A549 (cell line): ENCODE measurements at regions not wholly inside any gene's neighbourhood (a gene's known extent, or its start where the extent isn't known, plus 50 kb on each side); places are given as distances from the start of the nearest gene placed in this dataset.

Experiments used
- CHD4 ChIP-seq: fragments of 200-600 bp; sonication (generic); IDR thresholded peaks from 2 replicates; pipeline ENCODE4 v1.6.1; 2016; ENCODE audit warnings: antibody characterized with exemption, mild to moderate bottlenecking, borderline replicate concordance
- EP300 ChIP-seq, 2 experiments: fragments of >200 bp; sonication (Bioruptor Twin); formaldehyde crosslinking; IDR thresholded peaks; 2 replicates in 1 of 2; 3 replicates in 1 of 2; pipeline ENCODE4 v1.6.1; 2016 to 2017
- HOXA7 ChIP-seq: fragments of 250-450 bp; sonication (Bioruptor Pico); IDR thresholded peaks from 2 replicates; pipeline ENCODE4 v1.5.0; 2020; ENCODE audit warnings: mild to moderate bottlenecking, moderate library complexity
- POLR2A ChIP-seq: IDR thresholded peaks from 2 replicates; pipeline ENCODE4 v1.6.1; 2012; ENCODE audit warnings: mild to moderate bottlenecking, low read length
- RNF2 ChIP-seq: fragments of 200-600 bp; sonication (generic); IDR thresholded peaks from 2 replicates; pipeline ENCODE4 v1.6.1; 2016; ENCODE audit warnings: low read depth, mild to moderate bottlenecking, antibody characterized with exemption, moderate library complexity, borderline replicate concordance
- TF ChIP-seq, protein P1 (sequence below): fragments of >200 bp; sonication (Bioruptor Twin); formaldehyde crosslinking; IDR thresholded peaks from 3 replicates; pipeline ENCODE4 v1.5.1; 2016
- TF ChIP-seq, protein P2 (sequence below): IDR thresholded peaks from 2 replicates; pipeline ENCODE4 v1.6.1; 2012
- TF ChIP-seq, protein P3 (sequence below): fragments of >200 bp; sonication (Bioruptor Twin); formaldehyde crosslinking; IDR thresholded peaks from 3 replicates; pipeline ENCODE4 v1.6.1; 2016

DNA sequence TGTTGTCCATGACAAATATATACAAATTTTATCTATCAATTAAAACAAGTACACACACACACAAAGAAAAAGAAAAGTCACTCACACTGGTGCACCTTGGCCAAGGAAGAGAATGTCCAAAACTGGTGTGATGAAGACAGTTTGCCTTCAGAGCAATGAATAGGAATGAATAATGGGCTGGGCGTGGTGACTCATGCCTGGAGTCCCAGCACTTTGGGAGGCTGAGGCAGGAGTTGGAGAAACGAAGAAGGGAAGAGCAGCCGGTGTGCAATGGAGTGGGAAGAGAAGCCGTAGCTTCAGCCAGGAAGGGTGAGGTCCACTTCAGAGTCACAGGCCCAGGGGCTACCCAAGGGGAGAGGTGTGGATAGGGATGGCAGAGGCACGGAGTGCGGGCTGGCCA, 253.6 kb downstream of the CCSER2 start:
- TF ChIP-seq, protein P1, sequence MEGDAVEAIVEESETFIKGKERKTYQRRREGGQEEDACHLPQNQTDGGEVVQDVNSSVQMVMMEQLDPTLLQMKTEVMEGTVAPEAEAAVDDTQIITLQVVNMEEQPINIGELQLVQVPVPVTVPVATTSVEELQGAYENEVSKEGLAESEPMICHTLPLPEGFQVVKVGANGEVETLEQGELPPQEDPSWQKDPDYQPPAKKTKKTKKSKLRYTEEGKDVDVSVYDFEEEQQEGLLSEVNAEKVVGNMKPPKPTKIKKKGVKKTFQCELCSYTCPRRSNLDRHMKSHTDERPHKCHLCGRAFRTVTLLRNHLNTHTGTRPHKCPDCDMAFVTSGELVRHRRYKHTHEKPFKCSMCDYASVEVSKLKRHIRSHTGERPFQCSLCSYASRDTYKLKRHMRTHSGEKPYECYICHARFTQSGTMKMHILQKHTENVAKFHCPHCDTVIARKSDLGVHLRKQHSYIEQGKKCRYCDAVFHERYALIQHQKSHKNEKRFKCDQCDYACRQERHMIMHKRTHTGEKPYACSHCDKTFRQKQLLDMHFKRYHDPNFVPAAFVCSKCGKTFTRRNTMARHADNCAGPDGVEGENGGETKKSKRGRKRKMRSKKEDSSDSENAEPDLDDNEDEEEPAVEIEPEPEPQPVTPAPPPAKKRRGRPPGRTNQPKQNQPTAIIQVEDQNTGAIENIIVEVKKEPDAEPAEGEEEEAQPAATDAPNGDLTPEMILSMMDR = no peak
- TF ChIP-seq EP300 (IDR thresholded peaks at IDR 0.05) (no peak), HOXA7 (no peak), RNF2 (no peak), CHD4 (no peak), POLR2A (no peak)
- TF ChIP-seq, protein P2, sequence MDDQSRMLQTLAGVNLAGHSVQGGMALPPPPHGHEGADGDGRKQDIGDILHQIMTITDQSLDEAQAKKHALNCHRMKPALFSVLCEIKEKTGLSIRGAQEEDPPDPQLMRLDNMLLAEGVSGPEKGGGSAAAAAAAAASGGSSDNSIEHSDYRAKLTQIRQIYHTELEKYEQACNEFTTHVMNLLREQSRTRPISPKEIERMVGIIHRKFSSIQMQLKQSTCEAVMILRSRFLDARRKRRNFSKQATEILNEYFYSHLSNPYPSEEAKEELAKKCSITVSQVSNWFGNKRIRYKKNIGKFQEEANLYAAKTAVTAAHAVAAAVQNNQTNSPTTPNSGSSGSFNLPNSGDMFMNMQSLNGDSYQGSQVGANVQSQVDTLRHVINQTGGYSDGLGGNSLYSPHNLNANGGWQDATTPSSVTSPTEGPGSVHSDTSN = no peak
- TF ChIP-seq, protein P3, sequence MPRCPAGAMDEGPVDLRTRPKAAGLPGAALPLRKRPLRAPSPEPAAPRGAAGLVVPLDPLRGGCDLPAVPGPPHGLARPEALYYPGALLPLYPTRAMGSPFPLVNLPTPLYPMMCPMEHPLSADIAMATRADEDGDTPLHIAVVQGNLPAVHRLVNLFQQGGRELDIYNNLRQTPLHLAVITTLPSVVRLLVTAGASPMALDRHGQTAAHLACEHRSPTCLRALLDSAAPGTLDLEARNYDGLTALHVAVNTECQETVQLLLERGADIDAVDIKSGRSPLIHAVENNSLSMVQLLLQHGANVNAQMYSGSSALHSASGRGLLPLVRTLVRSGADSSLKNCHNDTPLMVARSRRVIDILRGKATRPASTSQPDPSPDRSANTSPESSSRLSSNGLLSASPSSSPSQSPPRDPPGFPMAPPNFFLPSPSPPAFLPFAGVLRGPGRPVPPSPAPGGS = no peak
